GM20000 (cell line): ENCODE measurements at regions not wholly inside any gene's neighbourhood (a gene's known extent, or its start where the extent isn't known, plus 50 kb on each side); places are given as distances from the start of the nearest gene placed in this dataset.

Experiments
- DNase-seq: peaks from one replicate; pipeline ENCODE4 v3.0.0; 2012; ENCODE audit warnings: low spot score
- CTCF ChIP-seq: IDR thresholded peaks from 2 replicates; pipeline ENCODE4 v1.5.1; 2012; ENCODE audit warnings: mild to moderate bottlenecking, control low read depth; ENCODE audit errors: extremely low read depth, missing control alignments

- no peak for TF ChIP-seq CTCF
- DNase-seq = no peak
These were observed 271.0 kb upstream of the ADRA1B start for GRCh38 chr5:159645179-159645846.

- DNase-seq = no peak
- no peak for TF ChIP-seq CTCF
These were observed 265.5 kb upstream of the ADRA1B start for GRCh38 chr5:159650803-159651202.

DNA sequence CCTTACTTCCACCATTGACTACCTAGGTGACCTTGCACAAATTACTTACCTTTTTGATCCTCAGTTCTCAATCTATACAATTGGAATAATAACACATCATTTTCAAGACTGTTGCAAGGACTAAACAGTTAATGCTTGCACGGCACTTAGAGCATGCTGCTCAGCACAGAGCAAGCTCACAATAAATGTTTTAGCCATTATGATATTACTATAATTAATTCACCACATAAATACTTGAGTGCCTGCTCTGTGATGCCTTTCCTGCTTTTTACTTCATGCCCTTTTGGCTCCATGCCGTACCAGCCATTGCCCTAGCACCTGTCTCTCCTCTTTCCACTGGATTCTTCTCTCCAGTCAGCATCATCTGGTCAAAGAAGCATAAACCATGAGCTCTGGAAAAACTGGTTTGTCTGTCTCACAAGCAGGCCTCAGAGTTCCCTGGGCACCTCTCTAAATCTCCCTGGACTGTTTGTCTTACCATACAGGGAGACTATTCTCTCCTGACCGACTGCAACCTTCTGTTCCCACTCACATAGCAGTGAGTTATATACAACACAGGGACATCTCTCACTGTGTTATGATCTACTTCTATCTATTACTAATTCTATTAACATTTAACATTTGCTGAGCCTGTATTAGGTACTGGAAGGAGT lies 260.4 kb upstream of the ADRA1B start:
- no peak for DNase-seq
- TF ChIP-seq CTCF = no peak

DNA sequence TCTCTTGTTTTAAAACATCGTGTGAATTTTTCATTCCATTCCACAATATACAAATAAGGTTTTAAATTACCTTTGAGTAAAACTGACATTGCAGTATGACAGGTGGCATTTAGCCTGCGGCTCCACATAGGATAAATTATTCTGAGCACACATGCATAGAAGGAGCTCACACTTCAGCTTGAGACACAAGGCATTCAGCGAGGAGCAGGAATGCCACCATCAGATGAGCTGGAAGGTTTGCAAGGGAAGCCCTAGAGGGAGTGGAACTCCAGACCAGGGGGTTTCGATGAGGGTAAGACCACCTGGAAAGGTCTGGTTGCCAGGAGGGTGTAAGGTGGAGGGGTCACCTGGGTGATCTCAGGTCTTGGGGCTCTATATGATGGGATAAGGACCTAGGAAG lies 259.0 kb upstream of the ADRA1B start:
- no peak for DNase-seq
- TF ChIP-seq CTCF = no peak

GRCh38 chr5:159657771-159658170 lies 258.5 kb upstream of the ADRA1B start:
- no peak for DNase-seq

DNA sequence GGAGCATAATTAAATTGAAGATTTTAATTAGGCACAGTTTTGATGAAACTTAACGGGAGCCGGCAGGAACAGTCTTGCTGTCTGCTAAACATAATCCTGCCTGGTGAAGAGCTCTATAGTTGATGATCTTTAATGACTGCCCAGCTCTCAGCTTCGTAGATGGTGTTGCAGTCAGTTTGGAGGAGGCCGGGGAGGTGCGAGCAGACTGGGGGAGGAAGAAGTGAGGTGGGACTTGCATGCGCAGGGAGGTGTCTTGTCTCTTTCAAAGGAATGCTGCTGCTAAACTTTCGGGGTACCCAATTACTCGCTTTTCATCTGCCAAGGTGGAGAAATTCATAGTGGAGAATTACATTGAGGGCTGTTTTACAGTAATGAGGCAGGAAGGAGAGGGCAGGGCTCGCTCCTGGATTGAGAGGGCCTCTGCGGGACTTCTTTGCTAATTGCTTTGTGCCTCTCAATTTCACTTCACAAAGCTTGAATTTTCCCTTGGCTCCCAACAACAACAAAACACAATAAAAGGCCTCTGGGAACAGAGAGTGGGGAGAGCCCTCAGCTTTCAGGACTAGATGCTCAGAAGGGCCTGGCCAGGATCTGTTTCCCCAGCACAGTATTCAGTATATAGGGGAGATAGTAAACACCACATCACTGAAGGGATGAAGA lies 257.9 kb upstream of the ADRA1B start:
- DNase-seq = no peak
- no peak for TF ChIP-seq CTCF

More at GRCh38 chr5:159657771-159658170, 258.5 kb upstream of the ADRA1B start:
- no peak for TF ChIP-seq CTCF

- no peak for DNase-seq
- no peak for TF ChIP-seq CTCF
These were observed 255.9 kb upstream of the ADRA1B start for GRCh38 chr5:159660401-159660800.
